ENCODE measurements at regions not wholly inside any gene's neighbourhood (a gene's known extent, or its start where the extent isn't known, plus 50 kb on each side); places are given as distances from the start of the nearest gene placed in this dataset.

DNA sequence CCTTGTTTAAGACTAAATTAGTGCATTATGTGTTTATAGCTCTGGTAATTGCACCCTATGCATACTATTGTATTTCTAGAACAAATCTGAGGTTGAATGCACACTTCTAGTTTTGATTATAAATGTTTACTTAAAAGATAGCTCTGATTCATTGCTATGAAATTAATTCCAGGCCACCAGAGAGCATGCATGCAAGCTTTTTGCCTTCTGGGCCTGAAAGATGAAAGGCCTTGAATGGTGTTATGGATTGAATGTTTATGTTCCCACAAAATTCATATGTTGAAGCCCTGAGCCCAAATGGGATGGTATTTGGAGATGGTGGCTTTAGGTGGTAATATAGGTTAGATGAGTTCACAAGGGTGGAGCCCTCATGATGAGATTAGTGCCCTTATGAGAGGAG is 695.0 kb upstream of the MAP3K7 start:
- no peaks in the 10 kb centered on the region for H3K4me1 ChIP-seq (ENCODE audit: control insufficient read depth, insufficient read depth, low read length)
- no peaks in the 10 kb centered on the region for H3K36me3 ChIP-seq (ENCODE audit: control insufficient read depth in 2 of 2, insufficient read depth in 2 of 2, low read length in 2 of 2)
- peaks cover 0 to 3% of the 10 kb centered on the region in 2 donors for H3K9me3 ChIP-seq (ENCODE audit: control insufficient read depth in 2 of 2, low read length in 2 of 2)
- no peak overlapping the region for H3K4me3 ChIP-seq (ENCODE audit: low read length in 2 of 2)
- H3K27ac ChIP-seq (ENCODE audit: low read length), result no peak overlapping the region
- H3K27me3 ChIP-seq (ENCODE audit: control insufficient read depth in 1 of 2, insufficient read depth in 2 of 2, low read length in 2 of 2), result no peaks in the 10 kb centered on the region
- H3K9ac ChIP-seq (ENCODE audit: low read length in 2 of 2), result no peak overlapping the region

DNA sequence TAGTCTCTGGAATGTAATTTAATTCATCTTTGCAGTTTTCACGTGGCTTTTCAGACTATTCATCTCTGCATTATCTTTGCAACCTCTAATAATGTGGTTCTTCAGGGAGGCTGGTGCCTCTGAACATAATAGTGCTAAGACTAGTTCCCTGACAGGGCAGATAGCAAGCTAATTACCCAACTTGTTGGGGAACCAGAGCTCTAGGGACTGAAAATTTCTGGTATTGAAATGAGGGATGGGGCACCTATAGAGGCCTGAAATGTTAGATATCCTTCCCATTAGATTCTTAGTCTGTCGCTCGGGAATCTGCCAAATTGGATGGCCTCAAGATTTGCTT is 693.6 kb upstream of the MAP3K7 start:
- Histone ChIP-seq H3K27me3 (ENCODE audit: control insufficient read depth in 1 of 2, insufficient read depth in 2 of 2, low read length in 2 of 2) (no peaks in the 10 kb centered on the region), H3K9ac (ENCODE audit: low read length in 2 of 2) (no peak overlapping the region), H3K4me3 (ENCODE audit: low read length in 2 of 2) (no peak overlapping the region), H3K27ac (ENCODE audit: low read length) (no peak overlapping the region), H3K36me3 (ENCODE audit: control insufficient read depth in 2 of 2, insufficient read depth in 2 of 2, low read length in 2 of 2) (no peaks in the 10 kb centered on the region), H3K9me3 (ENCODE audit: control insufficient read depth in 2 of 2, low read length in 2 of 2) (peaks cover 0 to 3% of the 10 kb centered on the region in 2 donors), H3K4me1 (ENCODE audit: control insufficient read depth, insufficient read depth, low read length) (no peaks in the 10 kb centered on the region)

DNA sequence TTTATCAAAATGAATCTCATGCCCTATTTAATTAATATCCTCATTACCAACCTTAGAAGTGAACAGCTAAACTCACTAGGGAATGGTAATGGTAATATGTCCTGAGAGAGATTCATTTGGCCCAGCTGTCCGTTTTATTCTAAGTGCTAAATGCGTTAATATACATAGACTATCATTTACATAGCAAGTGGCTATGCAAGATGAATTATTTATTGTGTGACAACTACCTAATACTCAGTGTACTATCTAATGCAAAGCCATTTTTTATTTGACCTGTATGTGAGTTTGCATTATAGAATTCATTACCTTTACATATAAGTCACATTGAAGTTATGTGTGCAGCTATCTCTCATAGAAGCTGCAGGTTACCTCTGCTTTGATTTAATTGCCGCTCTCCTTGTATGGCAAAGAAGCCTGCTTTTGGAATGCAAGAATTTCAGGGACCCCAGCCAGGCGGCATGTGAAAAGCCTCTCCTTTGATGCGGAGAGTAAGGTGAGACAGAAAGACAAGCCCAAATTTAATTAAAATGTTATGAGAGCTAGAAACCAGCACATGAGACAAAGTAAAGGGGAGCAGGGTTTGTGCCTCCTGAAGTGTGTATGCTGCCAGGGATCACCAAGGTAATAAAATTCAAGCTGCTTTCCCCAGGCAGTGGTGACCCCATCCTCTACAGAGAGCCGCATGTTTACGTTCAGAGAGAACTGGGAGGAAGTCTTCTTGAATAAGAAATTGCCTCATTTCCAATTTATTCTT is 693.0 kb upstream of the MAP3K7 start:
- Histone ChIP-seq H3K4me3 (ENCODE audit: low read length in 2 of 2) (no peak overlapping the region), H3K27me3 (ENCODE audit: control insufficient read depth in 1 of 2, insufficient read depth in 2 of 2, low read length in 2 of 2) (no peaks in the 10 kb centered on the region), H3K9me3 (ENCODE audit: control insufficient read depth in 2 of 2, low read length in 2 of 2) (peaks cover 0 to 3% of the 10 kb centered on the region in 2 donors), H3K27ac (ENCODE audit: low read length) (no peak overlapping the region), H3K9ac (ENCODE audit: low read length in 2 of 2) (no peak overlapping the region), H3K4me1 (ENCODE audit: control insufficient read depth, insufficient read depth, low read length) (no peaks in the 10 kb centered on the region), H3K36me3 (ENCODE audit: control insufficient read depth in 2 of 2, insufficient read depth in 2 of 2, low read length in 2 of 2) (no peaks in the 10 kb centered on the region)

DNA sequence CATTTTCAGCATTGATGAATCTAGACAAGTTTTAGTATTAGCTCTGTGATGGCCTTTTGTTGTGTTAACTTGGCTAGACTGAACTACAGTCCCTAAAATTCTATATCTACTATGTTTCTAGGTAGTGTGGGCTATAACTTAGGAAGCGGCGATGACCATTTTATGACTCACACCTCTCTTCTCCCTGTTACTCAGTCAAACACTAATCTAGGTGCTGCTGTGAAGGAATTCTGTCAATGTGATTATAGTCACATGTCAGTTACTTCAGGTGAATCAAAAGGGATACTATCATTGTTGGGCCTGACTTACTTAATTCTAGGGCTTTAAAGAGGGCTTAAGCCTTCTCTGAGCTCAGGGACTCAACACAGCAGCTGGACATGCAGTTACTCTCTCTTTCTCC is 691.5 kb upstream of the MAP3K7 start:
- Histone ChIP-seq H3K27me3 (ENCODE audit: control insufficient read depth in 1 of 2, insufficient read depth in 2 of 2, low read length in 2 of 2) (no peaks in the 10 kb centered on the region), H3K36me3 (ENCODE audit: control insufficient read depth in 2 of 2, insufficient read depth in 2 of 2, low read length in 2 of 2) (no peaks in the 10 kb centered on the region), H3K9me3 (ENCODE audit: control insufficient read depth in 2 of 2, low read length in 2 of 2) (peaks cover 0 to 3% of the 10 kb centered on the region in 2 donors), H3K4me1 (ENCODE audit: control insufficient read depth, insufficient read depth, low read length) (no peaks in the 10 kb centered on the region), H3K9ac (ENCODE audit: low read length in 2 of 2) (no peak overlapping the region), H3K27ac (ENCODE audit: low read length) (no peak overlapping the region), H3K4me3 (ENCODE audit: low read length in 2 of 2) (no peak overlapping the region)

DNA sequence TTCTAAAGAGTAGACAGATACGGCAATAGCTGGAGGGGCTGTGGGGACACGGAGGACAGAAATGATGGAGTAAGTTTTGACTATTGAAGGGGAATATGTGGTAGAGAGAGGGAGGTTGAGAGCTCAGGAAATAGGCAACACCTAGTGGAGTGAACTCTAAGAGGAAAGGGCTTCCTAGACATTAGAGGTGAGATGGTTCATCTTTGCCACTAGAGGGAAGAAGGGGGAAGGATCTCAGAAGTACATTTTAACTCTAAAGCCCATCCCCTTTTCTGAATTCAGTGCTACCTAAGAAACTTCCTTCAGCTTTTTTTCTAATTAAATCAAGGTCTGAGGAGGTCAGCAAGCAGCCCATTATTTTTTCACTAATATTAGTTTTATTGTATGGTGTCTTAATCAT is 689.4 kb upstream of the MAP3K7 start:
- Histone ChIP-seq H3K27ac (ENCODE audit: low read length) (no peak overlapping the region), H3K36me3 (ENCODE audit: control insufficient read depth in 2 of 2, insufficient read depth in 2 of 2, low read length in 2 of 2) (no peaks in the 10 kb centered on the region), H3K4me3 (ENCODE audit: low read length in 2 of 2) (no peak overlapping the region), H3K9ac (ENCODE audit: low read length in 2 of 2) (no peak overlapping the region), H3K4me1 (ENCODE audit: control insufficient read depth, insufficient read depth, low read length) (no peaks in the 10 kb centered on the region), H3K9me3 (ENCODE audit: control insufficient read depth in 2 of 2, low read length in 2 of 2) (no peaks in the 10 kb centered on the region), H3K27me3 (ENCODE audit: control insufficient read depth in 1 of 2, insufficient read depth in 2 of 2, low read length in 2 of 2) (no peaks in the 10 kb centered on the region)

DNA sequence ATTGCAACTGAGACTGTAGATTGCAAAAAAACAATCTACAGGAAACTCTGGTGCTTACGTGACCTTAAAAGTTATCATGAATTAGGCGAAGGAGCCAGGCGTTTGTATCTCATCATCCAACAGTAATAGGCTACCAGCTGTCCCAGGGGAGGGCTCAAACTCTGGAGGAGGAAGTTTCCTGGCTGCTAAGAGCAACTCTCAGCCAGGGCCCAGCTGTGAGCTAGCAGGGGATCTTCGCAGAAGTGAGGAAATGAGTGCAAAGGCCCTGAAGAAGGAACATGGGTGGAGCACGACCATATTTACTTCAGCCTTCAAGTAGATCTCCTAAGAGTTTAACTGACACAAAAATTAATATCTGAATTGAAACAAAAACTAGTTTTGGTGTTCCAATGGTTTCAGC is 686.9 kb upstream of the MAP3K7 start:
- H3K9ac ChIP-seq (ENCODE audit: low read length in 2 of 2), result no peak overlapping the region
- H3K4me1 ChIP-seq (ENCODE audit: control insufficient read depth, insufficient read depth, low read length), result no peaks in the 10 kb centered on the region
- no peaks in the 10 kb centered on the region for H3K27me3 ChIP-seq (ENCODE audit: control insufficient read depth in 1 of 2, insufficient read depth in 2 of 2, low read length in 2 of 2)
- H3K4me3 ChIP-seq (ENCODE audit: low read length in 2 of 2), result no peak overlapping the region
- no peaks in the 10 kb centered on the region for H3K36me3 ChIP-seq (ENCODE audit: control insufficient read depth in 2 of 2, insufficient read depth in 2 of 2, low read length in 2 of 2)
- no peaks in the 10 kb centered on the region for H3K9me3 ChIP-seq (ENCODE audit: control insufficient read depth in 2 of 2, low read length in 2 of 2)
- no peak overlapping the region for H3K27ac ChIP-seq (ENCODE audit: low read length)

DNA sequence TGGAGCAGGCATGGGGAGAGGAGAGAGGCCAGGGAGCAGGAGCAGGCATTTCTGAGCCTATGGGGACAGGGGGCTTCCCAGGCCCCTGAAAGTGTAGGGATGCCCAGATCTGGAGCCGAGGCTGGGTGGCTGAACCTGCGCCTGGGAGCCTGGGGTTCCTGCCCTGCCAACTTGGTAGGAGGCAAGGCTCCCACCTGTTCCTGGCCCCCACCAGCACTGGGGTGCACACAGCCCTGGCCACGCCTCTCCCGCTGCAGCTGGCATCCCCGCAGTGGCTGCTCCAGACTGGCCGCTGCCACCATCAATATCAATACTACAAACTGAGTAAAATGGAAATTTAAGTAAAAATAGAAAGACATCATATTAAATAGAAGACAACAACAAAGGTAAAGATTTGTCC is 684.9 kb upstream of the MAP3K7 start:
- Histone ChIP-seq H3K4me3 (ENCODE audit: low read length in 2 of 2) (no peak overlapping the region), H3K36me3 (ENCODE audit: control insufficient read depth in 2 of 2, insufficient read depth in 2 of 2, low read length in 2 of 2) (no peaks in the 10 kb centered on the region), H3K27me3 (ENCODE audit: control insufficient read depth in 1 of 2, insufficient read depth in 2 of 2, low read length in 2 of 2) (no peaks in the 10 kb centered on the region), H3K4me1 (ENCODE audit: control insufficient read depth, insufficient read depth, low read length) (no peaks in the 10 kb centered on the region), H3K9me3 (ENCODE audit: control insufficient read depth in 2 of 2, low read length in 2 of 2) (no peaks in the 10 kb centered on the region), H3K27ac (ENCODE audit: low read length) (no peak overlapping the region), H3K9ac (ENCODE audit: low read length in 2 of 2) (no peak overlapping the region)

DNA sequence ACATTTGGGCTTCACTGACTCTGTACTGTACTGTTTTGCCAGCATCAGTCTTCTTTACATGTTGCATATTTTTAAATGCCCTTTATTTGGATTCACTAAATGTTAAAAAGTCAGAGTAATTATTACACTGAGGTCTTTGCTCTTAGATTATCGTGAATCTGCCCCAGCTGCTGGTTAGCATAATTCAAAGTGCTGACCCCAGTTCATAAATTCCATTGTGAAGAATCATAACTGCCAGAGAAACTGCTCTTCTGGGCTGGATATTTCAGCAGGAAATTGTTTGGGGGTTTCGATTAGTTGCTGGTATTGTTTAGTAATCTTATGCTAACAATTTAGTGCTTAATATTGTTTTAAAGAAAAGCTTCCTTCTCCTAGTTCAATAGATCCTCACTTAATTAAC is 682.1 kb upstream of the MAP3K7 start:
- Histone ChIP-seq H3K9ac (ENCODE audit: low read length in 2 of 2) (no peak overlapping the region), H3K4me1 (ENCODE audit: control insufficient read depth, insufficient read depth, low read length) (no peaks in the 10 kb centered on the region), H3K36me3 (ENCODE audit: control insufficient read depth in 2 of 2, insufficient read depth in 2 of 2, low read length in 2 of 2) (no peaks in the 10 kb centered on the region), H3K4me3 (ENCODE audit: low read length in 2 of 2) (no peak overlapping the region), H3K9me3 (ENCODE audit: control insufficient read depth in 2 of 2, low read length in 2 of 2) (no peaks in the 10 kb centered on the region), H3K27ac (ENCODE audit: low read length) (no peak overlapping the region), H3K27me3 (ENCODE audit: control insufficient read depth in 1 of 2, insufficient read depth in 2 of 2, low read length in 2 of 2) (no peaks in the 10 kb centered on the region)

DNA sequence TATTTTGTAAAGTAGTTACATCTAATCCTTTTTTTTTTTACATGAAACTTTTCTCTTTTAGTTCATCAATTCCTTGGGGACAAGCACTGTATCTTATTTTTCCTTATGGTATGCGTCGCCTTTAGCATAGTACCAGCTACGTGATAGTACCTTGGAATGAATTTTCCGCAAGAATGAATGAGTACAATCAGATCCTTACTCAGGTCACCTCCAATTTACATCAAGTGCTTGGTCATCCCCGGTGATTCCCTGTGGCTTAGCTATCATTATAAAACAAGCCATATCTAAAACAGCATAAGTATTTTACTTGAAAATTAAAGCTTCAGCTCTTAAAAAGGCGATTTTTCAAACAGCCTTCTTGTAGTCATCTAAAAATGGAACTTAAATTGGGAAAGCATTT is 680.4 kb upstream of the MAP3K7 start:
- Histone ChIP-seq H3K27me3 (ENCODE audit: control insufficient read depth in 1 of 2, insufficient read depth in 2 of 2, low read length in 2 of 2) (no peaks in the 10 kb centered on the region), H3K4me3 (ENCODE audit: low read length in 2 of 2) (no peak overlapping the region), H3K9ac (ENCODE audit: low read length in 2 of 2) (no peak overlapping the region), H3K9me3 (ENCODE audit: control insufficient read depth in 2 of 2, low read length in 2 of 2) (no peaks in the 10 kb centered on the region), H3K27ac (ENCODE audit: low read length) (no peak overlapping the region), H3K4me1 (ENCODE audit: control insufficient read depth, insufficient read depth, low read length) (no peaks in the 10 kb centered on the region), H3K36me3 (ENCODE audit: control insufficient read depth in 2 of 2, insufficient read depth in 2 of 2, low read length in 2 of 2) (no peaks in the 10 kb centered on the region)

DNA sequence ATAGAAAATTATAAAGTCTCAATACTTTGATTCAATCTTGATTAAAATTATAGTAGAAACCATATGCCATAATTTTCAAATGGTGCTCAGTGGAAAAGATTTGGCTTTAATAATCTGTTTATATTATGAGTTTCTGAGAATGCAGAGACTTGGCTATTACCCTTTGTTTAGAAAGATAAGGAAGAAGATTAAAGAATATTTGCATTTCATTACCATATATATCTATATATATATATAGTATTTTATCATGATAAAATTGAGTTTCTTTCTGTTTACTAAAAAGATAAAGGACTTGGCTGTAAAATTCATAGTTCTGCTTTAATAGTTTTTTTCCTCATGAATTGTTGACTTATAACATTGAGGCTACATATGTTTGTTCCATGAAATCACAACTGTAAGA is 679.3 kb upstream of the MAP3K7 start:
- Histone ChIP-seq H3K9me3 (ENCODE audit: control insufficient read depth in 2 of 2, low read length in 2 of 2) (no peaks in the 10 kb centered on the region), H3K4me1 (ENCODE audit: control insufficient read depth, insufficient read depth, low read length) (no peaks in the 10 kb centered on the region), H3K36me3 (ENCODE audit: control insufficient read depth in 2 of 2, insufficient read depth in 2 of 2, low read length in 2 of 2) (no peaks in the 10 kb centered on the region), H3K27me3 (ENCODE audit: control insufficient read depth in 1 of 2, insufficient read depth in 2 of 2, low read length in 2 of 2) (no peaks in the 10 kb centered on the region), H3K9ac (ENCODE audit: low read length in 2 of 2) (no peak overlapping the region), H3K27ac (ENCODE audit: low read length) (no peak overlapping the region), H3K4me3 (ENCODE audit: low read length in 2 of 2) (no peak overlapping the region)

DNA sequence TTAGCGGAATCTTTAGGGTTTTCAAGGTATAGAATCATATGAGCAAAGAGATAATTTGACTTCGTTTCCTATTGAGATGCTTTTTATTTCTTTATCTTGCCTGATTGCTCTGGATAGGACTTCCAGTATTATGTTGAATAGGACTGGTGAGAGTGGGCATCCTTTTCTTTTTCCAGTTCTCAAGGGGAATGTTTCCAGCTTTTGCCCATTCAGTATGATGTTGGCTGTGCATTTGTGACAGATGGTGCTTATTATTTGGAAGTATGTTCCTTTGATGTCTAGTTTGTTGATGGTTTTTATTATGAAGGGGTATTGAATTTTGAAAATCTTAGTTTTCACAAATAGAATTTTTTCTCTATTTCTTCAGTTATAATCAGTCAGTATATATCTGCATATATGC is 656.6 kb upstream of the MAP3K7 start:
- no peaks in the 10 kb centered on the region for H3K36me3 ChIP-seq (ENCODE audit: control insufficient read depth in 2 of 2, insufficient read depth in 2 of 2, low read length in 2 of 2)
- no peaks in the 10 kb centered on the region for H3K9me3 ChIP-seq (ENCODE audit: control insufficient read depth in 2 of 2, low read length in 2 of 2)
- no peaks in the 10 kb centered on the region for H3K27me3 ChIP-seq (ENCODE audit: control insufficient read depth in 1 of 2, insufficient read depth in 2 of 2, low read length in 2 of 2)

More for the DNA sequence above, 656.6 kb upstream of the MAP3K7 start:
- H3K4me3 ChIP-seq (ENCODE audit: low read length in 2 of 2), result no peak overlapping the region
- no peaks in the 10 kb centered on the region for H3K4me1 ChIP-seq (ENCODE audit: control insufficient read depth, insufficient read depth, low read length)
- H3K9ac ChIP-seq (ENCODE audit: low read length in 2 of 2), result no peak overlapping the region
- H3K27ac ChIP-seq (ENCODE audit: low read length), result no peak overlapping the region

Data from stomach smooth muscle (tissue), 2 donors.